GM12865 (cell line): ENCODE measurements at regions not wholly inside any gene's neighbourhood (a gene's known extent, or its start where the extent isn't known, plus 50 kb on each side); places are given as distances from the start of the nearest gene placed in this dataset.
A peak's percentile ranks its signal among the peaks of the same experiment; 100 is the strongest.

Source experiments
- DNase-seq: peaks from one replicate; pipeline ENCODE4 v3.0.0; 2010; ENCODE audit warnings: low read depth
- H3K4me3 ChIP-seq: 2 replicates; pipeline ENCODE4 v1.5.1; 2011; ENCODE audit warnings: mild to moderate bottlenecking, low read depth, low read length, control low read depth
- CTCF ChIP-seq: IDR thresholded peaks from 2 replicates; pipeline ENCODE4 v1.5.1; 2011; ENCODE audit warnings: low read length, control low read depth, low read depth, inconsistent platforms; ENCODE audit not compliant: insufficient read depth; ENCODE audit errors: missing control alignments

GRCh38 chr6:74953708-74954107 lies 252.1 kb downstream of the COL12A1 start:
- DNase-seq: no peak
- no peak overlapping the region for H3K4me3 ChIP-seq
- no peak for TF ChIP-seq CTCF

- no peak overlapping the region for H3K4me3 ChIP-seq
- no peak for DNase-seq
- TF ChIP-seq CTCF: no peak
These were observed 258.9 kb downstream of the COL12A1 start for GRCh38 chr6:74946961-74947360.

- DNase-seq: no peak
- TF ChIP-seq CTCF: no peak
- no peak overlapping the region for H3K4me3 ChIP-seq
These were observed 263.7 kb downstream of the COL12A1 start for GRCh38 chr6:74942130-74942529.

GRCh38 chr6:74941424-74941823 lies 264.4 kb downstream of the COL12A1 start:
- no peak for DNase-seq
- no peak for TF ChIP-seq CTCF
- H3K4me3 ChIP-seq: no peak overlapping the region

- TF ChIP-seq CTCF: no peak
- DNase-seq: no peak
- H3K4me3 ChIP-seq: no peak overlapping the region
These were observed 265.9 kb downstream of the COL12A1 start for GRCh38 chr6:74939721-74940620.

- peak; percentile 18 for DNase-seq
- TF ChIP-seq CTCF: no peak
- no peak overlapping the region for H3K4me3 ChIP-seq
These were observed 266.6 kb downstream of the COL12A1 start for GRCh38 chr6:74939151-74939708.
